ENCODE measurements at regions not wholly inside any gene's neighbourhood (a gene's known extent, or its start where the extent isn't known, plus 50 kb on each side); places are given as distances from the start of the nearest gene placed in this dataset.
"Not testable (repeated sequence)": the region's sequence is repeated elsewhere in the genome, so short reads cannot be mapped to it uniquely, and the experiment has no call there.

DNA sequence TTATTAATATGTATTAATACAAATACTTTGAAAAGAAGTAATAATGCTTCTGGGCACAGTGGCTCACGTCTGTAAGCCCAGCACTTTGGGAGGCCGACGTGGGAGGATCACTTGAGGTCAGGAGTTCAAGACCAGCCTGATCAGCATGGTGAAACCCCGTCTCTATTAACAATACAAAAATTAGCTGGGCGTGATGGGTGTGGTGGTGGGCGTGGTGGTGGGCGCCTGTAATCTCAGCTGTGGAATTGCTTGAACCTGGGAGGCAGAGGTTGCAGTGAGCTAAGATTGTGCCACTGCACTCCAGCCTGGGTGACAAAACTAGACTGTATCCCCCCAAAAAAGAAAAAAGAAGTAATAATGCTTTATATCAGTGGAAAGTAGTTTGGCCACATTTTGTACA lies 137.2 kb downstream of the HAUS1 start:
- not testable (repeated sequence) for TF ChIP-seq FOSL2 (IDR thresholded peaks at IDR 0.05); FOSL2 (CRISPR knock-in tag; IDR thresholded peaks at IDR 0.05); CEBPB (IDR thresholded peaks at IDR 0.05); HOXA7 (CRISPR knock-in tag; IDR thresholded peaks at IDR 0.05)
- TF ChIP-seq, protein P1, sequence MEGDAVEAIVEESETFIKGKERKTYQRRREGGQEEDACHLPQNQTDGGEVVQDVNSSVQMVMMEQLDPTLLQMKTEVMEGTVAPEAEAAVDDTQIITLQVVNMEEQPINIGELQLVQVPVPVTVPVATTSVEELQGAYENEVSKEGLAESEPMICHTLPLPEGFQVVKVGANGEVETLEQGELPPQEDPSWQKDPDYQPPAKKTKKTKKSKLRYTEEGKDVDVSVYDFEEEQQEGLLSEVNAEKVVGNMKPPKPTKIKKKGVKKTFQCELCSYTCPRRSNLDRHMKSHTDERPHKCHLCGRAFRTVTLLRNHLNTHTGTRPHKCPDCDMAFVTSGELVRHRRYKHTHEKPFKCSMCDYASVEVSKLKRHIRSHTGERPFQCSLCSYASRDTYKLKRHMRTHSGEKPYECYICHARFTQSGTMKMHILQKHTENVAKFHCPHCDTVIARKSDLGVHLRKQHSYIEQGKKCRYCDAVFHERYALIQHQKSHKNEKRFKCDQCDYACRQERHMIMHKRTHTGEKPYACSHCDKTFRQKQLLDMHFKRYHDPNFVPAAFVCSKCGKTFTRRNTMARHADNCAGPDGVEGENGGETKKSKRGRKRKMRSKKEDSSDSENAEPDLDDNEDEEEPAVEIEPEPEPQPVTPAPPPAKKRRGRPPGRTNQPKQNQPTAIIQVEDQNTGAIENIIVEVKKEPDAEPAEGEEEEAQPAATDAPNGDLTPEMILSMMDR (IDR thresholded peaks at IDR 0.05): not testable (repeated sequence)
- TF ChIP-seq, protein P2, sequence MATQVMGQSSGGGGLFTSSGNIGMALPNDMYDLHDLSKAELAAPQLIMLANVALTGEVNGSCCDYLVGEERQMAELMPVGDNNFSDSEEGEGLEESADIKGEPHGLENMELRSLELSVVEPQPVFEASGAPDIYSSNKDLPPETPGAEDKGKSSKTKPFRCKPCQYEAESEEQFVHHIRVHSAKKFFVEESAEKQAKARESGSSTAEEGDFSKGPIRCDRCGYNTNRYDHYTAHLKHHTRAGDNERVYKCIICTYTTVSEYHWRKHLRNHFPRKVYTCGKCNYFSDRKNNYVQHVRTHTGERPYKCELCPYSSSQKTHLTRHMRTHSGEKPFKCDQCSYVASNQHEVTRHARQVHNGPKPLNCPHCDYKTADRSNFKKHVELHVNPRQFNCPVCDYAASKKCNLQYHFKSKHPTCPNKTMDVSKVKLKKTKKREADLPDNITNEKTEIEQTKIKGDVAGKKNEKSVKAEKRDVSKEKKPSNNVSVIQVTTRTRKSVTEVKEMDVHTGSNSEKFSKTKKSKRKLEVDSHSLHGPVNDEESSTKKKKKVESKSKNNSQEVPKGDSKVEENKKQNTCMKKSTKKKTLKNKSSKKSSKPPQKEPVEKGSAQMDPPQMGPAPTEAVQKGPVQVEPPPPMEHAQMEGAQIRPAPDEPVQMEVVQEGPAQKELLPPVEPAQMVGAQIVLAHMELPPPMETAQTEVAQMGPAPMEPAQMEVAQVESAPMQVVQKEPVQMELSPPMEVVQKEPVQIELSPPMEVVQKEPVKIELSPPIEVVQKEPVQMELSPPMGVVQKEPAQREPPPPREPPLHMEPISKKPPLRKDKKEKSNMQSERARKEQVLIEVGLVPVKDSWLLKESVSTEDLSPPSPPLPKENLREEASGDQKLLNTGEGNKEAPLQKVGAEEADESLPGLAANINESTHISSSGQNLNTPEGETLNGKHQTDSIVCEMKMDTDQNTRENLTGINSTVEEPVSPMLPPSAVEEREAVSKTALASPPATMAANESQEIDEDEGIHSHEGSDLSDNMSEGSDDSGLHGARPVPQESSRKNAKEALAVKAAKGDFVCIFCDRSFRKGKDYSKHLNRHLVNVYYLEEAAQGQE (IDR thresholded peaks at IDR 0.05): not testable (repeated sequence)
- TF ChIP-seq, protein P3, sequence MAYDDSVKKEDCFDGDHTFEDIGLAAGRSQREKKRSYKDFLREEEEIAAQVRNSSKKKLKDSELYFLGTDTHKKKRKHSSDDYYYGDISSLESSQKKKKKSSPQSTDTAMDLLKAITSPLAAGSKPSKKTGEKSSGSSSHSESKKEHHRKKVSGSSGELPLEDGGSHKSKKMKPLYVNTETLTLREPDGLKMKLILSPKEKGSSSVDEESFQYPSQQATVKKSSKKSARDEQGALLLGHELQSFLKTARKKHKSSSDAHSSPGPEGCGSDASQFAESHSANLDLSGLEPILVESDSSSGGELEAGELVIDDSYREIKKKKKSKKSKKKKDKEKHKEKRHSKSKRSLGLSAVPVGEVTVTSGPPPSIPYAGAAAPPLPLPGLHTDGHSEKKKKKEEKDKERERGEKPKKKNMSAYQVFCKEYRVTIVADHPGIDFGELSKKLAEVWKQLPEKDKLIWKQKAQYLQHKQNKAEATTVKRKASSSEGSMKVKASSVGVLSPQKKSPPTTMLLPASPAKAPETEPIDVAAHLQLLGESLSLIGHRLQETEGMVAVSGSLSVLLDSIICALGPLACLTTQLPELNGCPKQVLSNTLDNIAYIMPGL (CRISPR knock-in tag; IDR thresholded peaks at IDR 0.05; ENCODE audit: borderline replicate concordance): not testable (repeated sequence)

Data from A549 (cell line).